ENCODE measurements at regions not wholly inside any gene's neighbourhood (a gene's known extent, or its start where the extent isn't known, plus 50 kb on each side); places are given as distances from the start of the nearest gene placed in this dataset.

DNA sequence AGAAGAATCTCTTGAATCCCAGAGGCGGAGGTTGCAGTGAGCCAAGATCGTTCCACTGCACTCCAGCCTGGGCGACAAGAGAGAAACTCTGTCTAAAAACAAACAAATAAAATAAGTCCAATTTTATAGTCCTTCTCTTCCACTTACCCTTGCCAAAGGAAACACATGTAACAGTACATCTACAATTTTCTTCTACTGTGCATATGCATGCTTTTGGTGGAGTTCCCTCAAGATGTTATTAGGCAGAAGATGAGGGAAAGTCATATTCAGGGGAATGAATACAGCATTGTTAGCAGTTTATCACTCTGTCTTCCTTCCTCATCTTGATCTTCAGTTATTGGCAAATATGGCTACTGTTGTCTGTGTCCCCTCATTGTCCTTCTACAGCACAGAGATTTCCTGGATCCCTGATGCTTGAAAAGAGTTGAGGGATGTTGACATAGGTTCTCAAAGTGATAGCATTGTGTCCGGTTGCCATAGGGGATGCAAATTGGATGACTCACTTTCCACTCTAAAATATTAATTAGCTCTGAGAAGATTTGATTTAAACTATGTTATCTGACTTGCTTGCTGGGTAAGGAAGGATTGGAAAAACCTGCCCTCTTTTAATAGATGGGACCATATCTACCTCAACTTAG is 1173.6 kb downstream of the KCNT2 start:
- POLR2A ChIA-PET = no interaction called here
- H3K27ac ChIP-seq (ENCODE audit: insufficient read depth, low read depth, low read length) = no peak overlapping the region
- no peak for TF ChIP-seq MAX (IDR thresholded peaks at IDR 0.05; ENCODE audit: insufficient read depth, insufficient read length)
- TF ChIP-seq EZH2 (IDR thresholded peaks at IDR 0.05; ENCODE audit: borderline replicate concordance, low read depth, low read length, severe bottlenecking) = no peak
- no peak for TF ChIP-seq POLR2AphosphoS5 (IDR thresholded peaks at IDR 0.05; ENCODE audit: insufficient read depth, low read depth, low read length)
- no peak for TF ChIP-seq POLR2A (IDR thresholded peaks at IDR 0.05; ENCODE audit: low read depth, low read length)
- no peak overlapping the region for H3K4me3 ChIP-seq (replicated peaks in 1 of 3; ENCODE audit: insufficient read depth in 1 of 3, low read depth in 1 of 3, low read length in 3 of 3)
- DNase-seq (ENCODE audit: low read depth, low spot score) (no peak), FAIRE-seq (no peak)
- no peaks in the 10 kb centered on the region for H3K4me1 ChIP-seq (ENCODE audit: control insufficient read depth, extremely low read depth, insufficient read depth, low read length)
- dilution Hi-C loops (cut with MboI; ENCODE audit: extremely low pct_ligation_motif_present, low sequenced_read_pairs) = no loop called here
- CTCF ChIA-PET = no interaction called here
- H3K9me1 ChIP-seq (replicated peaks; ENCODE audit: control insufficient read depth, extremely low read depth, insufficient read depth, low read length) = no peaks in the 10 kb centered on the region
- H3K36me3 ChIP-seq (ENCODE audit: control insufficient read depth in 2 of 2, extremely low read depth in 1 of 2, insufficient read depth in 2 of 2, low read length in 2 of 2) = no peaks in the 10 kb centered on the region
- no TSS peak for BruUV-seq (replicated peaks)
- no peaks in the 10 kb centered on the region for H3K9me3 ChIP-seq (replicated peaks; ENCODE audit: control insufficient read depth, insufficient read depth, low read length)
- no peak overlapping the region for H3K4me2 ChIP-seq (ENCODE audit: insufficient read depth, low read length)
- no peaks in the 10 kb centered on the region for H3K79me2 ChIP-seq (ENCODE audit: control insufficient read depth, insufficient read depth, low read length)
- no peak overlapping the region for H2AFZ ChIP-seq (ENCODE audit: low read depth, low read length)
- no peaks in the 10 kb centered on the region for H4K20me1 ChIP-seq (replicated peaks; ENCODE audit: control insufficient read depth, extremely low read depth, insufficient read depth, low read length)
- no peaks in the 10 kb centered on the region for H3K27me3 ChIP-seq (ENCODE audit: control insufficient read depth in 2 of 2, insufficient read depth in 2 of 2, low read length in 2 of 2)
- H3K9ac ChIP-seq (replicated peaks; ENCODE audit: extremely low read depth, insufficient read depth, low read length) = no peak overlapping the region
- intact Hi-C loops (cut with micrococcal nuclease) = no loop called here

- Histone ChIP-seq H4K20me1 (replicated peaks; ENCODE audit: control insufficient read depth, extremely low read depth, insufficient read depth, low read length) (no peaks in the 10 kb centered on the region), H2AFZ (ENCODE audit: low read depth, low read length) (no peak overlapping the region), H3K4me3 (replicated peaks in 1 of 3; ENCODE audit: insufficient read depth in 1 of 3, low read depth in 1 of 3, low read length in 3 of 3) (no peak overlapping the region), H3K9me3 (replicated peaks; ENCODE audit: control insufficient read depth, insufficient read depth, low read length) (no peaks in the 10 kb centered on the region), H3K36me3 (ENCODE audit: control insufficient read depth in 2 of 2, extremely low read depth in 1 of 2, insufficient read depth in 2 of 2, low read length in 2 of 2) (no peaks in the 10 kb centered on the region), H3K4me2 (ENCODE audit: insufficient read depth, low read length) (no peak overlapping the region), H3K9ac (replicated peaks; ENCODE audit: extremely low read depth, insufficient read depth, low read length) (no peak overlapping the region), H3K4me1 (ENCODE audit: control insufficient read depth, extremely low read depth, insufficient read depth, low read length) (no peaks in the 10 kb centered on the region), H3K27me3 (ENCODE audit: control insufficient read depth in 2 of 2, insufficient read depth in 2 of 2, low read length in 2 of 2) (no peaks in the 10 kb centered on the region), H3K27ac (ENCODE audit: insufficient read depth, low read depth, low read length) (no peak overlapping the region), H3K9me1 (replicated peaks; ENCODE audit: control insufficient read depth, extremely low read depth, insufficient read depth, low read length) (no peaks in the 10 kb centered on the region), H3K79me2 (ENCODE audit: control insufficient read depth, insufficient read depth, low read length) (no peaks in the 10 kb centered on the region)
- TF ChIP-seq POLR2A (IDR thresholded peaks at IDR 0.05; ENCODE audit: low read depth, low read length) (no peak), JUN (IDR thresholded peaks at IDR 0.05; ENCODE audit: borderline replicate concordance, insufficient read depth, insufficient read length, low read depth) (no peak)
- CTCF ChIA-PET = no interaction called here
- intact Hi-C loops (cut with micrococcal nuclease) (no loop called here), dilution Hi-C loops (cut with MboI; ENCODE audit: extremely low pct_ligation_motif_present, low sequenced_read_pairs) (no loop called here)
- no peak for DNase-seq (ENCODE audit: low read depth, low spot score)
- no peak for FAIRE-seq
- BruUV-seq (replicated peaks) = no TSS peak
- POLR2A ChIA-PET = no interaction called here
These were observed 1177.4 kb downstream of the KCNT2 start for GRCh38 chr1:195430826-195431225.
